Esophagus muscularis mucosa (tissue), 4 donors: ENCODE measurements at regions not wholly inside any gene's neighbourhood (a gene's known extent, or its start where the extent isn't known, plus 50 kb on each side); places are given as distances from the start of the nearest gene placed in this dataset.

Source experiments
- DNase-seq: peaks from one replicate; pipeline ENCODE4 v3.0.0-alpha.2; 2017; ENCODE audit errors: extremely low spot score
- H3K27ac ChIP-seq, 4 donors: fragments of 200-600 bp; sonication (generic); replicated peaks in 1 of 4; 1 replicate in 3 of 4; 2 replicates in 1 of 4; pipeline ENCODE4 v1.5.1; 2016 to 2019; ENCODE audit warnings: mild to moderate bottlenecking in 1 of 4
- H3K27me3 ChIP-seq, 4 donors: fragments of 200-600 bp; sonication (generic); one replicate each; pipeline versions ENCODE4 v1.5.1 to v1.6.0; 2016 to 2019
- H3K36me3 ChIP-seq, 4 donors: fragments of 200-600 bp; sonication (generic); one replicate each; pipeline ENCODE4 v1.5.1; 2016 to 2019
- H3K4me1 ChIP-seq, 4 donors: fragments of 200-600 bp; sonication (generic); one replicate each; pipeline ENCODE4 v1.5.1; 2016 to 2019
- H3K4me3 ChIP-seq, 4 donors: fragments of 200-600 bp; sonication (generic); 1 replicate in 2 of 4; 2 replicates in 2 of 4; pipeline ENCODE4 v1.5.1; 2016 to 2019; ENCODE audit warnings: mild to moderate bottlenecking in 4 of 4, moderate library complexity in 1 of 4
- H3K9me3 ChIP-seq, 4 donors: fragments of 200-600 bp; sonication (generic); 1 replicate in 3 of 4; 2 replicates in 1 of 4; pipeline ENCODE4 v1.5.1; 2016 to 2019
- CTCF ChIP-seq, 3 experiments: fragments of 200-600 bp in 2 of 3; fragments of 450-650 bp in 1 of 3; sonication (generic) in 2 of 3; IDR thresholded peaks; one replicate each; pipeline ENCODE4 v1.5.1; 2017 to 2019; ENCODE audit warnings: antibody characterized with exemption in 3 of 3, mild to moderate bottlenecking in 2 of 3, moderate library complexity in 1 of 3
- EP300 ChIP-seq: sonication (generic); formaldehyde crosslinking; IDR thresholded peaks from one replicate; pipeline ENCODE4 v1.6.1; 2017; ENCODE audit warnings: antibody characterized with exemption
- POLR2A ChIP-seq: fragments of 450-650 bp; IDR thresholded peaks from one replicate; pipeline ENCODE4 v1.6.1; 2017; ENCODE audit warnings: antibody characterized with exemption, moderate library complexity, mild to moderate bottlenecking, low read depth
- POLR2AphosphoS5 ChIP-seq, 2 donors: sonication (generic); formaldehyde crosslinking; IDR thresholded peaks; one replicate each; pipeline ENCODE4 v1.6.1; 2017; ENCODE audit warnings: antibody characterized with exemption in 2 of 2
- WGBS: methylation state at CpG from one replicate; pipeline ENCODE4 v1.1.5; 2018; 5-methylcytosine and 5-hydroxymethylcytosine counted together
- intact Hi-C: fragments of 100-400 bp; cut with DNase I; formaldehyde crosslinking; loops from one replicate; pipeline ENCODE4 v1.15.1; 2023

DNA sequence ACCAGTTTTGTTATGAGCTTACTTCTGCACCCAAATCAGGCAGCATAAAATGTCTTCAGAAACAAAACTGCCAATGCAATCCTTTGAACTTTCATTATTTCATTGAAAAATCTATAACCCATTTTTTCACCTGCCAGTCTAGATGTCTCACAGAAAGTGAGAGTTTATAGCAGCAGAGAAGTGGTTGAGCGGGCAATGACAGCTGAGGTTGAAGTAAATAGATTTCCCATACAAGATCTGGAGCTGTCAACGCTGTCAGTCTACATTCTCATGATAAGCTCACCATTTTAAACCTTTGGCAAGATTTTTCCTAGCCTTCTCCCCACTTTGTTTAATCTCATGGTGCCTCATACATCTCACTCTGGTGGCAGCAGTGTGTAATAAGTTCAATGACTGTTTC is 1144.9 kb upstream of the PCDH9 start:
- WGBS: 95% methylated on average over 2 of the region's 2 CpGs
- Histone ChIP-seq H3K4me1 (no peaks in the 10 kb centered on the region), H3K9me3 (no peaks in the 10 kb centered on the region), H3K4me3 (no peak overlapping the region), H3K36me3 (no peaks in the 10 kb centered on the region), H3K27me3 (no peaks in the 10 kb centered on the region), H3K27ac (no peak overlapping the region)
- intact Hi-C loops: no loop called here
- TF ChIP-seq CTCF (IDR thresholded peaks at IDR 0.05): no peak
- no peak for TF ChIP-seq POLR2AphosphoS5 (IDR thresholded peaks at IDR 0.05)
- no peak for TF ChIP-seq EP300
- no peak for TF ChIP-seq POLR2A
- DNase-seq: no peak

- Histone ChIP-seq H3K4me1 (no peaks in the 10 kb centered on the region), H3K27ac (no peak overlapping the region), H3K36me3 (no peaks in the 10 kb centered on the region), H3K9me3 (no peaks in the 10 kb centered on the region), H3K27me3 (no peaks in the 10 kb centered on the region), H3K4me3 (no peak overlapping the region)
- no peak for TF ChIP-seq POLR2AphosphoS5 (IDR thresholded peaks at IDR 0.05)
- TF ChIP-seq POLR2A: no peak
- TF ChIP-seq EP300: no peak
- TF ChIP-seq CTCF (IDR thresholded peaks at IDR 0.05): no peak
- WGBS: 68% methylated on average over 5 of the region's 5 CpGs
- no peak for DNase-seq
- intact Hi-C loops: no loop called here
Observed at GRCh38 chr13:68369739-68370138, 1139.6 kb upstream of the PCDH9 start.

- no peak for DNase-seq
- Histone ChIP-seq H3K4me1 (no peaks in the 10 kb centered on the region), H3K9me3 (no peaks in the 10 kb centered on the region)
Observed at GRCh38 chr13:68368922-68369321, 1138.8 kb upstream of the PCDH9 start.

GRCh38 chr13:68359105-68359504 is 1129.0 kb upstream of the PCDH9 start:
- Histone ChIP-seq H3K27ac (no peak overlapping the region), H3K36me3 (no peaks in the 10 kb centered on the region), H3K27me3 (no peaks in the 10 kb centered on the region), H3K9me3 (no peaks in the 10 kb centered on the region), H3K4me3 (no peak overlapping the region), H3K4me1 (no peaks in the 10 kb centered on the region)
- no peak for DNase-seq
- TF ChIP-seq POLR2AphosphoS5 (IDR thresholded peaks at IDR 0.05) (no peak), POLR2A (no peak), CTCF (IDR thresholded peaks at IDR 0.05) (no peak), EP300 (no peak)
- intact Hi-C loops: no loop called here
- 69% methylated on average over 1 of the region's 1 CpG for WGBS

More at GRCh38 chr13:68368922-68369321, 1138.8 kb upstream of the PCDH9 start:
- TF ChIP-seq CTCF (IDR thresholded peaks at IDR 0.05) (no peak), POLR2A (no peak)
- Histone ChIP-seq H3K4me3 (no peak overlapping the region), H3K36me3 (no peaks in the 10 kb centered on the region), H3K27ac (no peak overlapping the region), H3K27me3 (no peaks in the 10 kb centered on the region)
- intact Hi-C loops: no loop called here
- 77% methylated on average over 2 of the region's 2 CpGs for WGBS

GRCh38 chr13:68358294-68358705 is 1128.2 kb upstream of the PCDH9 start:
- WGBS: 59% methylated on average over 2 of the region's 2 CpGs
- no peak for TF ChIP-seq CTCF (IDR thresholded peaks at IDR 0.05)
- intact Hi-C loops: no loop called here
- no peaks in the 10 kb centered on the region for H3K27me3 ChIP-seq
- no peak overlapping the region for H3K4me3 ChIP-seq
- no peaks in the 10 kb centered on the region for H3K9me3 ChIP-seq
- H3K4me1 ChIP-seq: no peaks in the 10 kb centered on the region
- H3K36me3 ChIP-seq: no peaks in the 10 kb centered on the region
- no peak overlapping the region for H3K27ac ChIP-seq
- no peak for DNase-seq
